ENCODE measurements at regions not wholly inside any gene's neighbourhood (a gene's known extent, or its start where the extent isn't known, plus 50 kb on each side); places are given as distances from the start of the nearest gene placed in this dataset.

DNA sequence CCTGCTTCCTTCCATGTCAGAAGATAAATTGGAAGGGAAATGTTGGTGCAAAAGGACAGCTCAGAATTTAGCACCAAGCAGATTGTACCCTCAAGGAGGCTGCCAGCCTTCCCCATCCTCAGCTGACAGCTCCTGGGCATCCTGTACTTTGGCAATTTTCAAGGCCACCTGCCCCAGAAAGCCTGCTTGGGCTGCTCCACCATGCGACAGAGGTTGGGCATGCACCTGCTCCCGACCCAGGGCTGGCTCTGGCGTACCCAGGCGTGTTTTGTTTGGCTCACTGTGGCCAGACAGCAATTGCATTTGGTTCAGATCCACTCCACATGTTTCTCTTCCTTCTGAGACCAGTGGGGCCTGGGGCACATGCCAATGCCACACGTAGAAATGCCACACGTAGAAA lies 547.8 kb downstream of the NPHP4 start:
- DNase-seq = no peak

DNA sequence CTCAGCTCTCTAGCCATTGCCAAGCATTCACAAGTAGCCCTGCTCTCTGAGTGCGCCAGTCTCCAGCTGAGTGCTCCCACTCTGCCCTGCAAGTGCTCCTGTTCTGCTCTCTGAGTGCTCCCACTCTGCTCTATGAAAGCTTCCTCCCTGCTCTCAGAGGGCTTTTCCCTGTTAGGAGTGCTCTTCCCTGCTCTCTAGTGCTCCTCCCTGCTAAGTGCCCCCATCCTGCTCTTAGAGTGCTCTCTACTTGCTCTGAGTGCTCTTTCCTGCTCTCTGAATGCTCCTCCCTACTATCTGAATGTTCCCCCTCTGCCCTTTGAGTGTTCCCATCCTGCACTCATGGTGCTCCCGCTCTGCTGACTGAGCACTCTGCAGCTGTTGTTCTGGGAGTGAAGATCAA lies 555.4 kb downstream of the NPHP4 start:
- no peak for DNase-seq

DNA sequence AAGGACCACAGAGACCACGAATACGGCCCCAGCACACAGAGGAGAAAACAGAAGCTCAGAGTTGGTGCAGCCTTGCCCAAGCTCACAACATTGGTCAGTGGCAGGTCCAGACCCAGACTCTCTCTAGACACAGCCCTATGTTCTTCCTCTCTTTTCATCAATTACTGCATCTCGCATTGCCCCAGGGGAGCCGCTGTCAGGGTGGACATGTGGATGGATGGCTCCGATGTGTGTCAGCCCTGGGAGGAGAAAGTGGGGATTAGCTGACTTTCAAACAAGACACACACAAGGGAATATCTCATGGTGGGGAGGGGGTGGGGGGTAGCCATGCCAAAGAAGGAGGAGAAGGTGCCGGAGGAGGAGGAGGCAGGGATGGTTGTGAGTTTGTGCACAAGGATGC lies 556.8 kb downstream of the NPHP4 start:
- no peak for DNase-seq

DNA sequence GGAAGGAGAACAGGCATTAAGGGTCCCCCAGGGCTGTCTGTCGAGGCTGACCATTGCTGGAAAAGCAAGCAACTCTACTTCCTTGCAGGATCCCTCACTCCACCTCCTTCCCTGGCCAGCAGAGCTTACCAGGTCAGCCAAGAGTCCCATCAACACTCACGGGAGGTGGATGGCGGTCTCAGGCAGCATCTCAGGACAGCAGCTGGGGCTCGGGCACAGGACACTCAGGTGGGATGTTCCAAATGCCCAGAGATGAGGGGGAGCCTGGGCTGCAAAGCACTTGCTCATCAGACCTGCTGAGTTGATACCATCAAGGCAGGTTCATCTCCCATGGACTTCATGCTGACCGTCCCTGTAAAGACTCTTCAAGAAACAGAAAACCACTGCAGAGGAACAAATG lies 559.8 kb downstream of the NPHP4 start:
- DNase-seq = no peak

DNA sequence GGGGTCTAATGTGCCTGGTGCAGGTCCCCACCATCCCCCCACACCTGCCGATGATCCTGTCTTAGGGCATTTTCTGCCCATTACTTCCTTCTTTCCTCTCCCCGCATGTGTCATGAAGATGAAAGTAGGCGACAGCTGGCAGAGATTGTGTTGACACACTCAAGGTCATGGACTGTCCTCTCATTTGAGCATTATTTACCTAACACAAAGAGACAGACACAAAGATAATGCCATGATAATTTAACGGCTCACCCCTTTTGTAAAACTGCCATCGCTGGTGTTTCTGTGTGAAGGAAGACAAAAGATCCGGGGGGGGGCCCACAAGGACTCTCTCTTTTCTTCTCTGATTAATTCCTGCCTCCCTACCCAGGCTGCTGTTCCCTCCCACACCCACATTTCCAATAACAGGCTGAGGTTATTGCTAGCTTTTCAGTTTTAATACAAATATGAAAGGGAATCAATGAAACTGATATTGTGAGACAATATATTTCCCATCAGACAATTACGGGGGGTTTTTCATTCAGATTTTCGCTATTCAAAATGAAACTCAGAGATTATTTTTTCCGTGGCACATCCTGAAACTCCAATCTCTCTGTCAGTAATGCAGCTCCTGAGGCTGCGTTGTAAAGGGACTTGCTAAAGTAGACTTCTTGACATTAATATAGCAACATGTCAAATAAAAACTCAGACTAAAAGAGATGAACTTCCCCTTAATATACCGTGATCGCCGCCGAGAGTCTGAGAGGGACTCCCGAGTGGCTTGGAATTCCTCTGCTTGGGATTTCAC lies 561.1 kb downstream of the NPHP4 start:
- DNase-seq = no peak

DNA sequence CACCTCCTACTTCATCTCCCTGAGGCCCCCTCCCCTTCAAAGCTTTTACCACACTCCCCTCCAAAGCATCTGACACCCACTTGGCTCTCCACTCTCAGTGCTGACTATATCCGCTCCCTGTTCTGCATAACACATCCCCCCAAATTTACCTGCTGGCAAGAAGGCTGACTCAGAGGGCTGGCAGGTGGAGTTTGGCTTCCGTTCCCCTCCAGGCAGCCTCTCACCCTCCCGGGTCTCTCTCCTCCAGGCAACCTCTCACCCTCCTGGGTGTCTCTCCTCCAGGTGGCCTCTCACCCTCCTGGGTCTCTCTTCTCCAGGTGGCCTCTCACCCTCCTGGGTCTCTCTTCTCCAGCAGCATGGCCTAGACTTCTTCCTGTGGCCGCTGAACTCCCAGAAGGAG lies 562.1 kb downstream of the NPHP4 start:
- no peak for DNase-seq

GRCh38 chr1:5428351-5428750 lies 563.9 kb downstream of the NPHP4 start:
- no peak for DNase-seq

DNA sequence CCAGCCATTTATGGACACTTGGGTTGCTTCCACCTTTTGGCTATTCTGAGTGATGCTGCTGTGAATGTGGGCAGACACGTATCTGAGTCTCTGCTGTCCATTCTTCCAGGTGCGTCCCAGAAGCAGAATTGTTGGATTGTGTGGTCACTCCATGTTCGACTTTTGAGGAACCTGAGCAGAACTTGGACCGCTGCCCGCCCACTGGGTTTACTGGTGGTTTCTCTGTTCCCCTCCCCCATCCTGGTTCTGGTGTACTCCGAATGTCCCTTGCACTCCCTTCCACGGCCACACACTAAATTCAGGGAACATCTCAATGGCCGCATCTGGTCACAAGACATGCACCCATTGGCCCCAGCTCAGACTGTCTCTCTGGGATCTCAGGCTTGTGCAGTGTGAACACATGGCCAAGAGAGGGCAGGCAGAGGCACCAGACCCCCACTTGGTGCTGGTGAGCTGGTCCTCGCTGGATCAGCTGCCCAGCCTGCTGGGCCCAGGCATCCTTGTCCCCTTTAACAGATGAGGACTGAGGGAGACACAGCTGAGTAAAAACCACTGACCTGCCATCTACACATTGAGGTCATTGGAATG lies 565.1 kb downstream of the NPHP4 start:
- DNase-seq = no peak

DNA sequence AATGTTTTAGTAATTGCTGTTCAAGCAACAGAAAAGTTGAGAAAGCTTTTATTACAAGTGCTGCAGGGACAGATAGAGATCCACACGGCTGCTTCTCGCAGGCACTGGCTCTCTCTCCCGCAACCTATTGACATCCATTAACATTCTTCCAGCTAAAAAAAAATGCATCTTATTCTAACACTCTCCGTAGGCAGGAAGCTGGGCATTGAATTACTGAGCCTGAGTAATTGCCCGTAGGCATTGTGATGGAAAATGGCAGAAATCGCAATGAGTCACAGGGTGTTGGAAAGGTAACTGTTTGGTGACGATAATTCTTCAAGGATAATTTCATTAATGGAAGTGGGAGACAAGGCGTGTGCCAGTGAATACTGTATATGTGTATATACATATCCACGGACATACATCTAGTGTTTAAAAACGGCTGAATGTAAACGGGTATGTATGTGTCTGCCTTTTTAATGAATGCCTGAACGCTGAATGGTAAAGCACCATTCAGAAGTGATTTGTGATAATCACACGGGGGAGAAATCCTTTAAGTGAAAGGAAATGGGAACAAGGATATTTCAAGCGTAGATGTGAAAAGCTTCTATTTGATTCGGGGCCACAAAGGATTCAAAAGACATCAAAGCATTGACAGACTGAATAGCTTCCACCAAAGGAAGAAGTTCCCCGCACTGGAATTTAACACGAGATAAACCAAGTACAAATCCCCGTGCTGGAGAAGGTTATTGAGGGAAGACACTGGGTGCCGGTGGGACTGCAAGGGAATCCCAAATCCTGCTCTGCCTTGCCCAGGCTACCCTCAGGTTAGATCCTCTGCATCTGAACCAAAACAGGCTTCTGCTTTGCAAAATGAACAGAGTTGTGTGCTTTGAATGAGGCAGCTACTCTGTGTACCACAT lies 567.2 kb downstream of the NPHP4 start:
- no peak for DNase-seq

GRCh38 chr1:5423109-5423508 lies 569.1 kb downstream of the NPHP4 start:
- DNase-seq = no peak

GRCh38 chr1:5419501-5419900 lies 572.7 kb downstream of the NPHP4 start:
- no peak for DNase-seq

GRCh38 chr1:5416518-5416917 lies 575.7 kb downstream of the NPHP4 start:
- no peak for DNase-seq

- DNase-seq = no peak
Measured at GRCh38 chr1:5415606-5416005, 576.6 kb downstream of the NPHP4 start.

- DNase-seq = no peak
Measured at GRCh38 chr1:5410652-5411051, 581.6 kb downstream of the NPHP4 start.

DNA sequence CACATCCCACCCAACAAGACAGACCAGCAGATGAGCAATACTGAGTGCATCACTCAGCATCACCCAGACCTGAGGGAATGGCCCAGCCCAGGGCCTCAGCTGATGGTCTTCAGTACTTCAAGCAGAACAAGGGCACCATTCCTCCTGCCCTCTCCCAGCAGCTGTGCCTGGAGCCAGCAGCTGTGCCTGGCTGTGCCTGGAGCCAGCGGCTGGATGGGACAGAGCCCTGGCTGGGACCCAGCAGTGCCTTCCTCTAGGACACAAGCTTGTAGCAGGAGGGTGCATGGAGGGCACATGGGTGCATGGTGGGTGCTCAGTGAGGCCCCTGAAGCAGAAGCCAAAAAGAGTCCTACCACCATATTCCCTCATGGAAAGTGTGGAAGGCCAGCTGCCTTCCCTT lies 583.8 kb downstream of the NPHP4 start:
- no peak for DNase-seq

GRCh38 chr1:5405263-5405662 lies 587.0 kb downstream of the NPHP4 start:
- DNase-seq = no peak

GRCh38 chr1:5404412-5405203 lies 587.6 kb downstream of the NPHP4 start:
- DNase-seq = no peak

DNA sequence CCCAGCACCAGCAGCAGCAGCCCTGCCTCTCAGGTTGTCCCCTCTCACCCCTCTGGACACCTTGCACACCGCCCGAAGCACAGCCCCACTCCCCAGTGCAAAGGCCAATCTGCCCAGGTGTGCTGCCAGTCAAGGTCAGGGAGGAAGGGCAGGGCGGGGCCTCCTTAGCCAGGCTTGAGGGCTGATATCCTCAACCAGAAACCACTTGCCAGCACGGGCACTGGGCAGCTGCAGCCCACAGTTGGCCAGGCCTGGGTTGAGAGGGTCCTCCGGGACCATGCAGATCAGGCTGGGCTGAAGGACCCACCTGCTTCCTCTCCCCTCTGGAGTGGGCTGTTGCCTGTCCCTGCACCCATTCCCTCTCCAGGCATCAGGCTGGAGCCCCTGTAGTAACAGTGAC lies 588.3 kb downstream of the NPHP4 start:
- no peak for DNase-seq

DNA sequence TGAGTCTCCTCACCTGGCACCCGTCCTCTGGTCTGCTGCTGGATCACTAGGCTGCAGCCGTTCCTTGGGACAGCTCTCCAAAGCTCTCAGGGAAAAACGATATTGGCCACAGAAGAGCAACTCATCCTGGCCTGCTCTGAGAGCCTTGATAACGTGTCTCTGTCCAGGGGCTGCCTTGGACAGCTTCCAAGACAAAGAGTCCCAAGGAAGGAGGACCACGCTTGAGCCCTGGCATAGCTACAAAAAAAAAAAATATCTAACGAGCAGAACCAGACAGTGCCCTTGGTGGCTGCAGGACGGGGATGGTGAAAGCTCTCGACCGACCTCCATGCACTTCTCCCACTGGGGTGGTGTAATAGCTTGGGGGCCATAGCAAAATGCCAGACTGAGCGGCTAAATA lies 589.6 kb downstream of the NPHP4 start:
- no peak for DNase-seq

- DNase-seq = no peak
Measured at GRCh38 chr1:5399771-5400170, 592.5 kb downstream of the NPHP4 start.

- no peak for DNase-seq
Measured at GRCh38 chr1:5396593-5396992, 595.6 kb downstream of the NPHP4 start.

- DNase-seq = no peak
Measured at GRCh38 chr1:5394111-5394510, 598.1 kb downstream of the NPHP4 start.

- DNase-seq = no peak
Measured at GRCh38 chr1:5393603-5394002, 598.6 kb downstream of the NPHP4 start.

Measured in Kasumi-1 (cell line).